Heart right ventricle (tissue), 16 donors: ENCODE measurements at regions not wholly inside any gene's neighbourhood (a gene's known extent, or its start where the extent isn't known, plus 50 kb on each side); places are given as distances from the start of the nearest gene placed in this dataset.

Experiments
- ATAC-seq, 8 donors: fragments of 200-7000 bp; cut with Tn5 transposase; one replicate each; pipeline ENCODE4 v1.9.1; 2020; ENCODE audit warnings: mild to moderate bottlenecking in 8 of 8, moderate library complexity in 8 of 8, moderate number of reproducible peaks in 1 of 8
- DNase-seq, 2 donors: peaks; one replicate each; pipeline ENCODE4 v3.0.0-alpha.2; 2020
- H3K27ac ChIP-seq, 10 donors: fragments of 200-600 bp; sonication (generic) in 2 of 10; one replicate each; pipeline versions ENCODE4 v1.5.0 to v1.8.0; 2020 to 2022; ENCODE audit warnings: mild to moderate bottlenecking in 3 of 10
- H3K27me3 ChIP-seq, 7 donors: fragments of 200-600 bp; one replicate each; pipeline ENCODE4 v1.8.0; 2021 to 2022; ENCODE audit warnings: mild to moderate bottlenecking in 2 of 7
- H3K36me3 ChIP-seq, 9 donors: fragments of 200-600 bp; sonication (generic) in 1 of 9; one replicate each; pipeline versions ENCODE4 v1.5.0 to v1.8.0; 2020 to 2022; ENCODE audit warnings: mild to moderate bottlenecking in 2 of 9
- H3K4me1 ChIP-seq, 9 donors: fragments of 200-600 bp; sonication (generic) in 1 of 9; one replicate each; pipeline versions ENCODE4 v1.5.0 to v1.8.0; 2020 to 2022; ENCODE audit warnings: mild to moderate bottlenecking in 4 of 9
- H3K4me3 ChIP-seq, 10 donors: fragments of 200-600 bp; sonication (generic) in 2 of 10; one replicate each; pipeline versions ENCODE4 v1.5.0 to v1.8.0; 2020 to 2022; ENCODE audit warnings: mild to moderate bottlenecking in 7 of 10, moderate library complexity in 2 of 10
- H3K9me3 ChIP-seq, 11 donors: fragments of 200-600 bp in 10 of 11; sonication (generic) in 2 of 11; one replicate each; pipeline versions ENCODE4 v1.5.0 to v1.8.0; 2013 to 2022; ENCODE audit warnings: mild to moderate bottlenecking in 2 of 11, control low read depth in 1 of 11, moderate library complexity in 1 of 11
- CTCF ChIP-seq, 9 donors: fragments of 200-600 bp; sonication (generic) in 2 of 9; IDR thresholded peaks; one replicate each; pipeline versions ENCODE4 v1.5.0 to v1.8.0; 2021 to 2022; ENCODE audit warnings: antibody characterized with exemption in 9 of 9, mild to moderate bottlenecking in 5 of 9, moderate library complexity in 1 of 9
- WGBS, 2 donors: extraction: QIAGEN DNeasy Blood & Tissue Kit; methylation state at CpG; one replicate each; pipeline ENCODE4 v1.1.7; 2013; ENCODE audit warnings: inconsistent platforms in 1 of 2; 5-methylcytosine and 5-hydroxymethylcytosine counted together
- intact Hi-C, 10 donors: fragments of 100-400 bp; cut with DNase I; formaldehyde crosslinking; loops; one replicate each; pipeline versions ENCODE4 v1.11.1 to v1.14.2; 2022
- donor health status: Arrhythmogenic right ventricular cardiomyopathy.
- donor health status: ischemic (EF 13 %, LVEDD 7.1; RV severe dilation, severe dysfunction).
- donor health status: healthy with polysubstance abuse.
- donor health status: DM: no; HTN: yes; CAD: no.
- donor health status: DM: no; HTN: no; CAD: no.
- donor health status: ischemic (EF 25% LVEDD 6.9; RV normal size, moderate dysfunction).
- donor health status: ischemic (EF 25% LVEDD 5.7; RV mildly dilated, moderate dysfunction).
- donor health status: healthy.
- donor health status: DM: yes; HTN: yes; CAD: no.
- donor health status: Ischemic cardiomyopathy.
- donor health status: ischemic (EF 35%, LVEDD 5.7; RV mildly dilated, moderate dysfunction).
- donor health status: nonischemic (EF 11% LVEDD 7.7; RV severe dilation, severe dysfunction).
- donor health status: DM: yes; HTN: yes; CAD: no.
- donor health status: PGD.
- donor health status: ischemic (EF 29% LVEDD 5.4; RV normal size, mild dysfunction).
- donor health status: nonischemic (EF 23%, LVEDD 6.1; RV moderate dilation, normal function).

GRCh38 chr2:129823044-129823443 lies 156.4 kb upstream of the RAB6C start:
- DNase-seq (no peak), ATAC-seq (peak in 1 of 8 donors; percentile 50)
- H3K27me3 ChIP-seq = no peaks in the 10 kb centered on the region
- H3K4me1 ChIP-seq = no peaks in the 10 kb centered on the region
- no peak overlapping the region for H3K4me3 ChIP-seq
- H3K9me3 ChIP-seq = no peaks in the 10 kb centered on the region
- intact Hi-C loops = no loop called here
- H3K27ac ChIP-seq = no peak overlapping the region
- 68 to 82% methylated on average over 10 of the region's 10 CpGs for WGBS, 2 donors
- H3K36me3 ChIP-seq = no peaks in the 10 kb centered on the region
- no peak for TF ChIP-seq CTCF (IDR thresholded peaks at IDR 0.05)

DNA sequence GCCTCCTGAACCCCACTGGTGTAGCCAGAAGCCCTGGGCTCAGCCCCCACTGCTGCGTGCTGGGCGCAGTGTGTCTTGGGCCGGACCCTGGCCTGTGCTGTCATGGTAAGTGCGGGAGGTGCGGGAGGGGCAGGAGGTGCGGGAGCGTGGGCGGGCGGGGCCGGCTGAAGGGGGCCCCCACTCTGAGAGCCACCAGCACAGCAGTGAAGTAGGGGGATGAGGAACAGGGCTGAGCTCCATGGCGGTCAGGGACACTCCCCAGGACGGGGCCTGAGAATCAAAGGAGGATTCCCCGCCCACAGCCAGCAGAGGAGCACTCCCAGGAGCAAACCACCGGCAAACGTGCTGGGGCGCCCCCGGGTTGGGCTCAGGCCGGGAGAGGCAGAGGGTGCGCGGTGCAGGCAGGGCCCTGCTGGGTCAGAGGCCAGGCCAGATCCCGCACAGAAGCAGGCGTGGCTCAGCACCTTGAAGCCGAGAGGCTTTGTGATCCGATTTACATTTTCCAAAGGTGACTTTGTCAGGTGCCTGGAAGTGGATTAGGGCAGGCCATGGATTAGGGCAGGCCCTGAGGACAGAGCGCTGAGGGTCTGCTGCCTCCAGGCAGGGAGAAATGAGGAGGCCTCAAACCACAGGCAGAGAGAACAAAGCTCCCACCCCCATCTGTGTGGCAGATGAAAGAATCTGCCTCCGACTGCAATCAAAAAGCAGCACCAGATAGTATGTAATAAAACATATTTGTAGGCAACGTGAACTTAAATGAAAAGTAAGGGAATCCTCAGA lies 152.0 kb upstream of the RAB6C start:
- ATAC-seq = peak in 1 of 8 donors; percentile 13

DNA sequence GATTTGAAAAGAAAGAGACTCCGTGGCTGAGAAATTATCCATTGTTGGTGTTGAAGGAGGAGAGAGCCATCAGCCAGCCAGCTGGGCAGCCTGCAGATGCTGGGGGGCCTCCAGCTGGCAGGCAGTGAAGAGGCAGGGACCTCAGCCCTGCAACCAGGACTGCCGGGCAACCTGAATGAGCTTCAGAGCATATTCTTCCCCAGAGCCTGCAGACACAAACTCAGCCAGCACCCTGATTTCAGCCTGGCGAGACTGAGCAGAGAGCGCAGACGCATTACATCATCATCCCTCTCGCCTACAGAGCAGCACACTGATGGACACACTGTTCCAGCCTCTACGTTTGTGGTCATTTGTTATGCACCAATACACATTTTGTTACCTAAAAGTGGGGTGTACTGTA lies 150.7 kb upstream of the RAB6C start:
- no peaks in the 10 kb centered on the region for H3K4me1 ChIP-seq
- ATAC-seq = no peak
- peaks cover 0 to 6% (median 0%) of the 10 kb centered on the region in 7 donors for H3K27me3 ChIP-seq
- TF ChIP-seq CTCF (IDR thresholded peaks at IDR 0.05) = no peak
- H3K9me3 ChIP-seq = peaks cover 0 to 24% (median 8%) of the 10 kb centered on the region in 11 donors
- no peak overlapping the region for H3K4me3 ChIP-seq
- DNase-seq = no peak
- H3K27ac ChIP-seq = no peak overlapping the region
- no peaks in the 10 kb centered on the region for H3K36me3 ChIP-seq
- intact Hi-C loops = no loop called here
- 63 to 88% methylated on average over 7 of the region's 7 CpGs for WGBS, 2 donors

More for the DNA sequence above, 152.0 kb upstream of the RAB6C start:
- Histone ChIP-seq H3K9me3 (peaks cover 0 to 24% (median 8%) of the 10 kb centered on the region in 11 donors), H3K4me3 (no peak overlapping the region), H3K27me3 (peaks cover 0 to 6% (median 0%) of the 10 kb centered on the region in 7 donors), H3K36me3 (no peaks in the 10 kb centered on the region), H3K27ac (no peak overlapping the region), H3K4me1 (no peaks in the 10 kb centered on the region)
- intact Hi-C loops = no loop called here
- DNase-seq = no peak
- 64% methylated on average over 27 of the region's 27 CpGs for WGBS, 2 donors
- no peak for TF ChIP-seq CTCF (IDR thresholded peaks at IDR 0.05)

DNA sequence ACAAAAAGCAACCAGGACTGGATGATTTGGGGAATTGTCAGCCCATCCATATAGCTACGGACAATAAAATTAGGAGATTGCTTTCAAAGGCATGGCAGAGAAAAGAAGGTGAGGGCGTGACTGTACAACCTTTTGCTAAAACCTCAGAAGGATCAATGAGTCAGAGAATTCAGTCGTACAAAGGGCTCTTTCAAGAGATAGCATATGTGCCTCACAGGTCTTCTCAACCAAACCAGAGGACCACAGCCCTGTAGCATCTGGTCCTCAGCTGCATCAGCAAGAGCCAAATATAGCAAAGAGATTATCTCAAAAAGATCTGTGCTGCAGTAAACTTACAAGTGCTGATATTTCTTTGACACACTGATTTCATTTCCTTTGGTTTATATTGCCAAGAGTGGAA lies 149.9 kb upstream of the RAB6C start:
- Histone ChIP-seq H3K36me3 (no peaks in the 10 kb centered on the region), H3K4me1 (no peaks in the 10 kb centered on the region), H3K4me3 (no peak overlapping the region), H3K9me3 (peaks cover 0 to 24% (median 8%) of the 10 kb centered on the region in 11 donors), H3K27ac (no peak overlapping the region), H3K27me3 (peaks cover 0 to 6% (median 0%) of the 10 kb centered on the region in 7 donors)
- WGBS, 2 donors = 85 to 88% methylated on average over 3 of the region's 3 CpGs
- no peak for ATAC-seq
- TF ChIP-seq CTCF (IDR thresholded peaks at IDR 0.05) = no peak
- no peak for DNase-seq
- intact Hi-C loops = no loop called here
